ENCODE measurements at regions not wholly inside any gene's neighbourhood (a gene's known extent, or its start where the extent isn't known, plus 50 kb on each side); places are given as distances from the start of the nearest gene placed in this dataset.

- TF ChIP-seq POLR2A (IDR thresholded peaks at IDR 0.05; ENCODE audit: control extremely low read depth in 1 of 2, low read depth in 2 of 2, low read length in 2 of 2) = no peak
- TF ChIP-seq CTCF (IDR thresholded peaks at IDR 0.05; ENCODE audit: control extremely low read depth in 1 of 3, insufficient read depth in 1 of 3, low read depth in 1 of 3, low read length in 3 of 3) = no peak
- TF ChIP-seq, protein P1, sequence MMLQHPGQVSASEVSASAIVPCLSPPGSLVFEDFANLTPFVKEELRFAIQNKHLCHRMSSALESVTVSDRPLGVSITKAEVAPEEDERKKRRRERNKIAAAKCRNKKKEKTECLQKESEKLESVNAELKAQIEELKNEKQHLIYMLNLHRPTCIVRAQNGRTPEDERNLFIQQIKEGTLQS (IDR thresholded peaks at IDR 0.05; ENCODE audit: insufficient read depth, low read depth, low read length) = no peak
- TF ChIP-seq ZNF274 (IDR thresholded peaks at IDR 0.05; ENCODE audit: borderline replicate concordance, extremely low read depth, low read length) = no peak
- TF ChIP-seq YY1 (IDR thresholded peaks at IDR 0.05; ENCODE audit: low read depth, low read length) = no peak
- no peak for TF ChIP-seq TAF7 (optimal IDR thresholded peaks at IDR 0.05; ENCODE audit: borderline replicate concordance, low read depth, low read length)
- TF ChIP-seq JUN (IDR thresholded peaks at IDR 0.05; ENCODE audit: low read depth, low read length) = no peak
- TF ChIP-seq TAF1 (IDR thresholded peaks at IDR 0.05; ENCODE audit: low read depth, low read length) = no peak
- TF ChIP-seq BACH1 (IDR thresholded peaks at IDR 0.05; ENCODE audit: low read length) = no peak
- no peak for TF ChIP-seq E2F6 (IDR thresholded peaks at IDR 0.05)
These were observed 151.3 kb upstream of the PELI1 start for GRCh38 chr2:64295326-64296139.

Data from H1 (cell line).